ENCODE measurements at regions not wholly inside any gene's neighbourhood (a gene's known extent, or its start where the extent isn't known, plus 50 kb on each side); places are given as distances from the start of the nearest gene placed in this dataset.

GRCh38 chr4:123244137-123244536 is 152.5 kb upstream of the SPRY1 start:
- no peaks in the 10 kb centered on the region for H3K36me3 ChIP-seq
- DNase-seq, result peak; percentile 63 to 78 (median 73)
- H3K27ac ChIP-seq, result peak overlapping the region in 5 of 12 donors; percentile 12 to 72 (median 55)
- peaks cover 0 to 45% (median 26%) of the 10 kb centered on the region in 12 donors for H3K4me1 ChIP-seq
- intact Hi-C loops (cut with DNase I), result loop anchor here in 2 of 10 donors (5.0 to 10.0 kb wide), 3 partner anchors 101 to 871 kb away; no protein-coding TSS in a partner anchor
- TF ChIP-seq POLR2A (IDR thresholded peaks at IDR 0.05) (peak in 1 of 2 donors; percentile 17), CTCF (IDR thresholded peaks at IDR 0.05) (peak in 10 of 12 donors; percentile 11 to 64 (median 42))
- H3K27me3 ChIP-seq, result no peaks in the 10 kb centered on the region
- H3K4me3 ChIP-seq, result peak overlapping the region in 1 of 12 donors; percentile 22
- WGBS, 4 donors, result 22 to 33% (median 24%) methylated on average over 6 of the region's 6 CpGs
- peak; percentile 96 to 99 (median 97) for ATAC-seq
- peaks cover 0 to 12% (median 0%) of the 10 kb centered on the region in 12 donors for H3K9me3 ChIP-seq

DNA sequence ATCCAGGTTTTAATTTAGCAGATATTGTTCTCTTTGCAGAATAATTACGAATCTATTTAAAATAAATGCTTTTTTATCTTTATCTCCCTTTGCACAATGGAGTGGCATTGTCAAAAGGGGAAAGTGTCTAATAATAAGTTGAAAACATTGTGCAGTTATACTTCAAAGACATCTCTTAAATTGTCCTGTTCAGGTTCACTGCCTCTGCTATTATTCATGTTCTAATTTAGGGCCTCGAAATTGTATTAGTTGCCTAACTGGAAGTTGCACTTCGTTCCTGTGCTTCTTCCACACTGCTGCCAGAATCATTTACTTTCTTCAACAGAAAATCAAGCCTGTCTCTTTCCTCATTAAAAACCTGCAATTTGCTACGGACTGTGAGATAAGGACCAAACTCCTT is 150.5 kb upstream of the SPRY1 start:
- WGBS, 4 donors, result 20 to 50% (median 37%) methylated on average over 4 of the region's 4 CpGs
- Histone ChIP-seq H3K36me3 (no peaks in the 10 kb centered on the region), H3K27ac (peak overlapping the region in 11 of 12 donors; percentile 36 to 72 (median 58)), H3K4me3 (no peak overlapping the region), H3K9me3 (peaks cover 0 to 12% (median 0%) of the 10 kb centered on the region in 12 donors), H3K27me3 (no peaks in the 10 kb centered on the region), H3K4me1 (peaks cover 0 to 62% (median 42%) of the 10 kb centered on the region in 12 donors)
- TF ChIP-seq POLR2A (IDR thresholded peaks at IDR 0.05) (no peak), CTCF (IDR thresholded peaks at IDR 0.05) (no peak)
- ATAC-seq (peak; percentile 44 to 72 (median 56)), DNase-seq (no peak)
- intact Hi-C loops (cut with DNase I), result loop anchor here in 5 of 10 donors (5.0 to 10.0 kb wide), 5 partner anchors 96 to 869 kb away; partner anchors contain the start of gene SPRY1 (in 4 of the 5)

DNA sequence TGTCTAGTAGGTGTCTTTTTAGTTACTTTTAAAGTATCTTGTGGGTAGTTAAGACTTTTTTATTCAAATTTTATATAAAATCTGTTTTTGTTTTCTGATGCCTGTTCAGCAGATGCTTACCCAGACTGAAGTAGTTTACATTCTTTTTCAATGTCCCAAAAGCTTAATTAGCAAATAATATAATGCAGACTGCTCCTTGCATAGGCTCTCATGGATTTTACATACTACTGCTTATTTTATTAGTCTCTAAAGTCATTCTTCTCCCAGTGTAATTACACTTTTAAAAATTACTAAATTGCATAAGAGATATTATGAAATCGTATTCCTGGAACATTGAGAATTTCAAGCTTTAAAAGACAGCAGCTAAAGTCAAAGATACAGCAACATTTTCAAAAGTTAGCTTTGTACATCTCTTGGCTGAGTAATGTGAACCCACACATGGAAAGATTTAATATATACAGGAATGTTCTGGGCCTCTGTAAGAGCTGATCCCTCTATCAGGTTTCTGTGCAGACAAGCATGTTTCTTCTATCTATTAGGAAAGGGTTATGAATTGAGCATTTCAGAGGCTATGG is 148.4 kb upstream of the SPRY1 start:
- DNase-seq (no peak), ATAC-seq (no peak)
- no peak for TF ChIP-seq CTCF (IDR thresholded peaks at IDR 0.05)
- TF ChIP-seq POLR2A (IDR thresholded peaks at IDR 0.05), result no peak
- intact Hi-C loops (cut with DNase I), result loop anchor here in 5 of 10 donors (5.0 to 10.0 kb wide), 5 partner anchors 94 to 867 kb away; partner anchors contain the start of gene SPRY1 (in 4 of the 5)
- peaks cover 0 to 2% (median 0%) of the 10 kb centered on the region in 12 donors for H3K9me3 ChIP-seq
- WGBS, 4 donors, result 69 to 84% (median 76%) methylated on average over 1 of the region's 1 CpG
- peaks cover 0 to 69% (median 43%) of the 10 kb centered on the region in 12 donors for H3K4me1 ChIP-seq
- no peaks in the 10 kb centered on the region for H3K36me3 ChIP-seq
- H3K4me3 ChIP-seq, result no peak overlapping the region
- H3K27me3 ChIP-seq, result no peaks in the 10 kb centered on the region
- peak overlapping the region in 6 of 12 donors; percentile 7 to 48 (median 29) for H3K27ac ChIP-seq

DNA sequence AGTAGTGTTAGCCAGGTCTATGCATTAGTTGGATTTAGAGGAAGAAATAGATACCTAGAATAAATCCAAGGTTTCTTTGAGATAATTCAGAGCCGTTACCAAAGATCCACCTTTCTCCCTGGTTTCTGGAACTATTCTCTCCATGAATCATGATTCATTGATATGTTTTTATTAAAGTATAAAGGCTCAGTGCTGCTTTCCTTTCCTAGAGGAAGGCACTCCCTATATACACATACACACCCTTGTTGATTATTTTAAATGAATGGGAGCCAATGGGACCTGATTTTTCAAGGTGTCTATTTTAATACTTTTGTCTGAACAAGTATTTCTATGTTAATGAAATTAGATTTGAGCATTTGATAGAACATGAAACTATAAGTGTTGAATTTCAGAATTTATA is 146.8 kb upstream of the SPRY1 start:
- ATAC-seq, result no peak
- H3K9me3 ChIP-seq, result peaks cover 0 to 9% (median 0%) of the 10 kb centered on the region in 12 donors
- peaks cover 0 to 57% (median 36%) of the 10 kb centered on the region in 12 donors for H3K4me1 ChIP-seq
- peak overlapping the region in 9 of 12 donors; percentile 2 to 70 (median 44) for H3K27ac ChIP-seq
- TF ChIP-seq CTCF (IDR thresholded peaks at IDR 0.05) (no peak), POLR2A (IDR thresholded peaks at IDR 0.05) (no peak)
- H3K27me3 ChIP-seq, result no peaks in the 10 kb centered on the region
- H3K36me3 ChIP-seq, result no peaks in the 10 kb centered on the region
- 61 to 87% (median 73%) methylated on average over 1 of the region's 1 CpG for WGBS, 4 donors
- DNase-seq, result no peak
- no peak overlapping the region for H3K4me3 ChIP-seq
- intact Hi-C loops (cut with DNase I), result loop anchor here in 7 of 10 donors (2.0 to 10.0 kb wide), 8 partner anchors 92 to 865 kb away; partner anchors contain the start of gene SPRY1 (in 5 of the 7)

Data from heart left ventricle (tissue), 16 donors.